Caco-2 (cell line): ENCODE measurements at regions not wholly inside any gene's neighbourhood (a gene's known extent, or its start where the extent isn't known, plus 50 kb on each side); places are given as distances from the start of the nearest gene placed in this dataset.

Source experiments
- BruUV-seq: library from RNA; stranded (reverse); fragments of 400-500 nt; replicated peaks from 2 replicates; lab custom pipeline; 2021; lab: Mats Ljungman, UMichigan
- CTCF ChIA-PET: fragments of 300-600 bp; sonication (Branson Sonifier 250); formaldehyde crosslinking; loops from one replicate; lab custom pipeline; 2022; ENCODE audit warnings: antibody characterized with exemption; lab: Charles Lee
- POLR2A ChIA-PET: fragments of 300-600 bp; sonication (Branson Sonifier 250); formaldehyde crosslinking; loops from one replicate; lab custom pipeline; 2022; ENCODE audit warnings: antibody characterized with exemption; lab: Charles Lee
- DNase-seq, 2 experiments: peaks; one replicate each; pipeline versions ENCODE4 v3.0.0 to v3.0.0-alpha.2; 2020 to 2022
- H3K27me3 ChIP-seq: replicated peaks from 2 replicates; pipeline ENCODE4 v1.6.0; 2011; ENCODE audit warnings: low read length; ENCODE audit not compliant: control insufficient read depth, insufficient read depth
- H3K36me3 ChIP-seq: 2 replicates; pipeline ENCODE4 v1.5.1; 2011; ENCODE audit warnings: low read length; ENCODE audit not compliant: control insufficient read depth, insufficient read depth
- H3K4me1 ChIP-seq: fragments of 250-450 bp; sonication (Bioruptor Pico); 2 replicates; pipeline ENCODE4 v1.5.1; 2020; ENCODE audit warnings: mild to moderate bottlenecking
- H3K4me3 ChIP-seq: 2 replicates; pipeline ENCODE4 v1.5.1; 2011; ENCODE audit warnings: low read depth, mild to moderate bottlenecking, control low read depth, low read length
- H3K9me3 ChIP-seq: fragments of 250-450 bp; sonication (Bioruptor Pico); 2 replicates; pipeline ENCODE4 v1.5.1; 2020; ENCODE audit warnings: mild to moderate bottlenecking, moderate library complexity
- H3K27ac Mint-ChIP-seq: one replicate; pipeline ENCODE4 v1.8.0; 2022; ENCODE audit warnings: mixed read lengths; ENCODE audit not compliant: unreplicated experiment
- H3K27me3 Mint-ChIP-seq: one replicate; pipeline ENCODE4 v1.8.0; 2022; ENCODE audit warnings: mixed read lengths; ENCODE audit not compliant: insufficient read depth, unreplicated experiment
- H3K36me3 Mint-ChIP-seq: one replicate; pipeline ENCODE4 v1.8.0; 2022; ENCODE audit warnings: mild to moderate bottlenecking, mixed read lengths; ENCODE audit not compliant: insufficient read depth, unreplicated experiment
- H3K4me1 Mint-ChIP-seq: one replicate; pipeline ENCODE4 v1.8.0; 2022; ENCODE audit warnings: low read depth, mixed read lengths; ENCODE audit not compliant: unreplicated experiment
- H3K4me3 Mint-ChIP-seq: one replicate; pipeline ENCODE4 v1.8.0; 2022; ENCODE audit warnings: mild to moderate bottlenecking, moderate library complexity, mixed read lengths; ENCODE audit not compliant: unreplicated experiment
- H3K9me3 Mint-ChIP-seq: one replicate; pipeline ENCODE4 v1.8.0; 2022; ENCODE audit warnings: mixed read lengths; ENCODE audit not compliant: unreplicated experiment
- CTCF ChIP-seq, 2 experiments: fragments of 200-600 bp in 1 of 2; IDR thresholded peaks; 1 replicate in 1 of 2; 2 replicates in 1 of 2; pipeline versions ENCODE4 v1.5.1 to v1.8.0; 2011 to 2022; ENCODE audit warnings: antibody characterized with exemption in 1 of 2, control low read depth in 1 of 2, inconsistent platforms in 1 of 2, low read depth in 1 of 2, low read length in 1 of 2, mild to moderate bottlenecking in 1 of 2, moderate library complexity in 1 of 2; ENCODE audit not compliant: insufficient read depth in 1 of 2, severe bottlenecking in 1 of 2, unreplicated experiment in 1 of 2
- intact Hi-C: fragments of 100-400 bp; cut with micrococcal nuclease; formaldehyde crosslinking; loops from one replicate; pipeline ENCODE4 v1.10.0; 2022; ENCODE audit not compliant: unreplicated experiment

- ChIA-PET CTCF (no interaction called here), POLR2A (no interaction called here)
- BruUV-seq = no TSS peak
- no peak for TF ChIP-seq CTCF (IDR thresholded peaks at IDR 0.05; ENCODE audit: insufficient read depth in 1 of 2, low read depth in 1 of 2, low read length in 1 of 2, severe bottlenecking in 1 of 2, unreplicated experiment in 1 of 2)
- DNase-seq = no peak
- Histone ChIP-seq H3K36me3 (no peaks in the 10 kb centered on the region), H3K4me3 (no peak overlapping the region), H3K27me3 (no peaks in the 10 kb centered on the region), H3K4me1 (no peaks in the 10 kb centered on the region), H3K9me3 (no peaks in the 10 kb centered on the region)
- Mint-ChIP-seq H3K4me3 (no peak overlapping the region), H3K9me3 (no peaks in the 10 kb centered on the region), H3K4me1 (no peaks in the 10 kb centered on the region), H3K27ac (no peak overlapping the region), H3K27me3 (no peaks in the 10 kb centered on the region), H3K36me3 (no peaks in the 10 kb centered on the region)
- intact Hi-C loops = no loop called here
Observed at GRCh38 chr14:53626761-53627160, 329.9 kb downstream of the BMP4 start.

- Mint-ChIP-seq H3K4me3 (no peak overlapping the region), H3K4me1 (peaks cover 11% of the 10 kb centered on the region), H3K36me3 (no peaks in the 10 kb centered on the region), H3K27me3 (no peaks in the 10 kb centered on the region), H3K27ac (no peak overlapping the region), H3K9me3 (no peaks in the 10 kb centered on the region)
- TF ChIP-seq CTCF (IDR thresholded peaks at IDR 0.05; ENCODE audit: insufficient read depth in 1 of 2, low read depth in 1 of 2, low read length in 1 of 2, severe bottlenecking in 1 of 2, unreplicated experiment in 1 of 2) = no peak
- Histone ChIP-seq H3K36me3 (no peaks in the 10 kb centered on the region), H3K4me3 (no peak overlapping the region), H3K9me3 (no peaks in the 10 kb centered on the region), H3K27me3 (no peaks in the 10 kb centered on the region), H3K4me1 (peaks cover 20% of the 10 kb centered on the region)
- no peak for DNase-seq
- ChIA-PET POLR2A (no interaction called here), CTCF (no interaction called here)
- intact Hi-C loops = no loop called here
- BruUV-seq = no TSS peak
Observed at GRCh38 chr14:53622447-53622846, 334.2 kb downstream of the BMP4 start.

- ChIA-PET CTCF (no interaction called here), POLR2A (no interaction called here)
- Mint-ChIP-seq H3K36me3 (no peaks in the 10 kb centered on the region), H3K27ac (no peak overlapping the region), H3K27me3 (no peaks in the 10 kb centered on the region), H3K4me1 (peaks cover 11% of the 10 kb centered on the region), H3K4me3 (no peak overlapping the region), H3K9me3 (no peaks in the 10 kb centered on the region)
- no TSS peak for BruUV-seq
- H3K36me3 ChIP-seq = no peaks in the 10 kb centered on the region
- H3K4me1 ChIP-seq = peaks cover 20% of the 10 kb centered on the region
- H3K27me3 ChIP-seq = no peaks in the 10 kb centered on the region
- H3K4me3 ChIP-seq = no peak overlapping the region
- intact Hi-C loops = no loop called here
- no peak for TF ChIP-seq CTCF (IDR thresholded peaks at IDR 0.05; ENCODE audit: insufficient read depth in 1 of 2, low read depth in 1 of 2, low read length in 1 of 2, severe bottlenecking in 1 of 2, unreplicated experiment in 1 of 2)
- H3K9me3 ChIP-seq = no peaks in the 10 kb centered on the region
- no peak for DNase-seq
Observed at GRCh38 chr14:53621921-53622320, 334.7 kb downstream of the BMP4 start.
